Spleen (tissue), 11 donors: ENCODE measurements at regions not wholly inside any gene's neighbourhood (a gene's known extent, or its start where the extent isn't known, plus 50 kb on each side); places are given as distances from the start of the nearest gene placed in this dataset.

ENCODE experiments used
- DNase-seq: peaks from one replicate; pipeline ENCODE4 v3.0.0-alpha.2; 2020
- H3K27ac ChIP-seq, 8 donors: fragments of 200-600 bp; sonication (generic) in 7 of 8; 1 replicate in 4 of 8; 2 replicates in 4 of 8; pipeline versions ENCODE4 v1.5.0 to v1.8.0; 2016 to 2021; ENCODE audit warnings: inconsistent platforms in 4 of 8, mild to moderate bottlenecking in 4 of 8, moderate library complexity in 1 of 8
- H3K27me3 ChIP-seq, 7 donors: fragments of 200-600 bp; sonication (generic) in 6 of 7; replicated peaks in 1 of 7; 1 replicate in 4 of 7; 2 replicates in 3 of 7; pipeline versions ENCODE4 v1.5.0 to v1.8.0; 2016 to 2021; ENCODE audit warnings: inconsistent platforms in 3 of 7, mild to moderate bottlenecking in 1 of 7
- H3K36me3 ChIP-seq, 6 donors: fragments of 200-600 bp; sonication (generic) in 5 of 6; 1 replicate in 4 of 6; 2 replicates in 2 of 6; pipeline versions ENCODE4 v1.5.0 to v1.8.0; 2016 to 2021; ENCODE audit warnings: inconsistent platforms in 2 of 6
- H3K4me1 ChIP-seq, 6 donors: fragments of 200-600 bp; sonication (generic) in 5 of 6; 1 replicate in 3 of 6; 2 replicates in 3 of 6; pipeline versions ENCODE4 v1.5.0 to v1.8.0; 2016 to 2021; ENCODE audit warnings: inconsistent platforms in 3 of 6
- H3K4me3 ChIP-seq, 8 donors: fragments of 200-600 bp; sonication (generic) in 7 of 8; 1 replicate in 4 of 8; 2 replicates in 4 of 8; pipeline versions ENCODE4 v1.5.0 to v1.8.0; 2016 to 2021; ENCODE audit warnings: inconsistent platforms in 4 of 8, mild to moderate bottlenecking in 4 of 8, moderate library complexity in 2 of 8
- H3K9me3 ChIP-seq, 8 donors: fragments of 200-600 bp; sonication (generic) in 7 of 8; 1 replicate in 4 of 8; 2 replicates in 4 of 8; pipeline versions ENCODE4 v1.5.0 to v1.8.0; 2016 to 2021; ENCODE audit warnings: inconsistent platforms in 4 of 8
- POLR2A ChIP-seq, 3 donors: fragments of 450-650 bp; IDR thresholded peaks; one replicate each; pipeline ENCODE4 v1.5.1; 2017; ENCODE audit warnings: antibody characterized with exemption in 3 of 3, mild to moderate bottlenecking in 1 of 3
- POLR2AphosphoS5 ChIP-seq, 3 donors: sonication (generic); formaldehyde crosslinking; IDR thresholded peaks; one replicate each; pipeline ENCODE4 v1.5.1; 2017; ENCODE audit warnings: antibody characterized with exemption in 3 of 3
- WGBS, 5 donors: extraction: QIAGEN DNeasy Blood & Tissue Kit in 3 of 5; methylation state at CpG; one replicate each; pipeline versions ENCODE4 v1.1.5 to v1.1.7; 2013 to 2018; 5-methylcytosine and 5-hydroxymethylcytosine counted together
- intact Hi-C: fragments of 100-400 bp; cut with DNase I; formaldehyde crosslinking; loops from one replicate; pipeline ENCODE4 v1.15.0; 2023; ENCODE audit warnings: low total_unique reads
- TF ChIP-seq, protein P1 (sequence below), 11 experiments: fragments of 200-600 bp in 7 of 11; fragments of 450-650 bp in 4 of 11; sonication (generic) in 4 of 11; IDR thresholded peaks in 8 of 11; conservative IDR thresholded peaks in 3 of 11; 1 replicate in 7 of 11; 2 replicates in 4 of 11; pipeline versions ENCODE4 v1.4.0 to v1.8.0; 2016 to 2021; ENCODE audit warnings: antibody characterized with exemption in 11 of 11, inconsistent platforms in 4 of 11, mild to moderate bottlenecking in 1 of 11
- donor health status: healthy with polysubstance abuse.
- donor health status: DM: no; HTN: no; CAD: no; lungs with moderate emphysema.
- donor health status: DM: no; HTN: no; CAD: no.
- donor health status: Bipolar disorder and iron deficiency.
- donor health status: healthy.
- donor health status: DM: no; HTN: no; CAD: no.
- donor health status: DM: yes; HTN: yes; CAD: no.

DNA sequence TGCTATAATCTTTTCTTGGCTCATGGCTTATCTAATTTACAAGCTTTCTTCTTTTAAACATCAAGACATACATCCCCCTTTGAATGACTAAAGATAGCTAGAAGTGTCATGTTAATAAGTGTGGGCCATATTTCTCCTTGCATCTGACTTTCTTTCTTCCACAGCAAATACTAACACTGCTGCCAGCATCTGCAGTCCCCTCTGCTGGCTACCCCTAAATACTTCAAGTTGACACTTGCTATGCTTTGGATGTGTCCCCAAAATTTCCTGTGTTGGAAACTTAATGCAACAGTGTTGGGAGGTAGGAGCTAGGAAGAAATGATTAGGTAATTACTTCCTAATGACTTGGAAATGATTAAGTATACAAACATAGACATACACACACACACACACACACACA lies 459.0 kb upstream of the ST8SIA4 start:
- no peak for DNase-seq
- intact Hi-C loops = no loop called here
- Histone ChIP-seq H3K27me3 (no peaks in the 10 kb centered on the region), H3K9me3 (no peaks in the 10 kb centered on the region), H3K36me3 (no peaks in the 10 kb centered on the region), H3K27ac (no peak overlapping the region), H3K4me1 (no peaks in the 10 kb centered on the region), H3K4me3 (no peak overlapping the region)
- TF ChIP-seq POLR2AphosphoS5 (IDR thresholded peaks at IDR 0.05) (no peak), POLR2A (IDR thresholded peaks at IDR 0.05) (no peak)
- TF ChIP-seq, protein P1, sequence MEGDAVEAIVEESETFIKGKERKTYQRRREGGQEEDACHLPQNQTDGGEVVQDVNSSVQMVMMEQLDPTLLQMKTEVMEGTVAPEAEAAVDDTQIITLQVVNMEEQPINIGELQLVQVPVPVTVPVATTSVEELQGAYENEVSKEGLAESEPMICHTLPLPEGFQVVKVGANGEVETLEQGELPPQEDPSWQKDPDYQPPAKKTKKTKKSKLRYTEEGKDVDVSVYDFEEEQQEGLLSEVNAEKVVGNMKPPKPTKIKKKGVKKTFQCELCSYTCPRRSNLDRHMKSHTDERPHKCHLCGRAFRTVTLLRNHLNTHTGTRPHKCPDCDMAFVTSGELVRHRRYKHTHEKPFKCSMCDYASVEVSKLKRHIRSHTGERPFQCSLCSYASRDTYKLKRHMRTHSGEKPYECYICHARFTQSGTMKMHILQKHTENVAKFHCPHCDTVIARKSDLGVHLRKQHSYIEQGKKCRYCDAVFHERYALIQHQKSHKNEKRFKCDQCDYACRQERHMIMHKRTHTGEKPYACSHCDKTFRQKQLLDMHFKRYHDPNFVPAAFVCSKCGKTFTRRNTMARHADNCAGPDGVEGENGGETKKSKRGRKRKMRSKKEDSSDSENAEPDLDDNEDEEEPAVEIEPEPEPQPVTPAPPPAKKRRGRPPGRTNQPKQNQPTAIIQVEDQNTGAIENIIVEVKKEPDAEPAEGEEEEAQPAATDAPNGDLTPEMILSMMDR (IDR thresholded peaks at IDR 0.05 in 8 of 11, conservative IDR thresholded peaks at IDR 0.05 in 3 of 11) = no peak

GRCh38 chr5:101346906-101347305 lies 443.8 kb upstream of the ST8SIA4 start:
- intact Hi-C loops = no loop called here
- Histone ChIP-seq H3K27me3 (no peaks in the 10 kb centered on the region), H3K27ac (no peak overlapping the region), H3K9me3 (peaks cover 0 to 27% (median 10%) of the 10 kb centered on the region in 8 donors), H3K4me3 (no peak overlapping the region), H3K4me1 (no peaks in the 10 kb centered on the region), H3K36me3 (no peaks in the 10 kb centered on the region)
- WGBS, 5 donors = 69 to 89% (median 83%) methylated on average over 3 to 4 of the region's 4 CpGs
- no peak for TF ChIP-seq POLR2AphosphoS5 (IDR thresholded peaks at IDR 0.05)
- no peak for TF ChIP-seq POLR2A (IDR thresholded peaks at IDR 0.05)
- TF ChIP-seq, protein P1 (IDR thresholded peaks at IDR 0.05 in 8 of 11, conservative IDR thresholded peaks at IDR 0.05 in 3 of 11) = no peak
- no peak for DNase-seq

DNA sequence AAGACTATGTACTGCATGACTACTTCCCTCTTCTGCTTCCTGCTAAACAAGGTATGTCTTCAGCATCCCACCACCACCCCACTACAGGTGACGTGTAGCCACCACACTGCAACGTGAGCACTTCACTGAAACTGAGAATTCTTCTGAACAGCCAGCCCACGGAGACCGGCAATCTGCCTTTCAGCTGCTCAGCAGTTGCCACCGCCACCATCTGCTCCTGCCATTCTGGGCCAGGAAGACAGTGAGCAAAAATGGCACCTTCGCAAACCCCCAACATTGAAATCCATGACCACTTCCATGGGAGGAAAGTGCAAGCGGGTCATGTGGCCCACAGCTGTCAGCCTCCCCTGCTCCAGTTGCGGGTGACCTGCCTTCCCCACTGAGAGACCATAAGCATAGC lies 443.4 kb upstream of the ST8SIA4 start:
- Histone ChIP-seq H3K36me3 (no peaks in the 10 kb centered on the region), H3K9me3 (peaks cover 0 to 27% (median 10%) of the 10 kb centered on the region in 8 donors), H3K27ac (no peak overlapping the region), H3K4me1 (no peaks in the 10 kb centered on the region), H3K27me3 (no peaks in the 10 kb centered on the region), H3K4me3 (no peak overlapping the region)
- TF ChIP-seq, protein P1 (IDR thresholded peaks at IDR 0.05 in 8 of 11, conservative IDR thresholded peaks at IDR 0.05 in 3 of 11) = no peak
- TF ChIP-seq POLR2A (IDR thresholded peaks at IDR 0.05) (no peak), POLR2AphosphoS5 (IDR thresholded peaks at IDR 0.05) (no peak)
- WGBS, 5 donors = 89 to 98% (median 93%) methylated on average over 8 of the region's 8 CpGs
- DNase-seq = peak; percentile 54
- intact Hi-C loops = no loop called here

DNA sequence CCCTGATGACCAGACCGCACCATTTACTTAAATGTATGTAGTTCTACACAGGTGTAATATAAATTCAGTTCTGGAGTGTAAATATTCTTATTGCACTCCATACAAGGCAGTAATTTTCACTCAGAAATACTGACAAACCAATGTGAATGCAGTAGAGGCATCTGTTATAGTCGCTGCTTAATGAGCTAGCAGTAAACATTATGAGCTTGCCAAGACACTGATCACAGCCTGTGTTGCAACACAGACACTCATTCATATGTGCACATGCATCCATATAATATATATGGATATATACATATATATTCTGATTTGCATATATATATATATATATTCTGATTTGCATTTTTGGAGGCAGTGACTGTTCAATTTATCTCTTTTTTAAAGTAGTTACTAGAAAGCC lies 435.1 kb upstream of the ST8SIA4 start:
- H3K4me1 ChIP-seq = no peaks in the 10 kb centered on the region

More for the DNA sequence above, 435.1 kb upstream of the ST8SIA4 start:
- no peaks in the 10 kb centered on the region for H3K9me3 ChIP-seq
- TF ChIP-seq POLR2AphosphoS5 (IDR thresholded peaks at IDR 0.05) (no peak), POLR2A (IDR thresholded peaks at IDR 0.05) (no peak)
- TF ChIP-seq, protein P1 (IDR thresholded peaks at IDR 0.05 in 8 of 11, conservative IDR thresholded peaks at IDR 0.05 in 3 of 11) = no peak
- intact Hi-C loops = no loop called here
- H3K27ac ChIP-seq = no peak overlapping the region
- H3K36me3 ChIP-seq = no peaks in the 10 kb centered on the region
- H3K27me3 ChIP-seq = no peaks in the 10 kb centered on the region
- no peak overlapping the region for H3K4me3 ChIP-seq
- DNase-seq = no peak
- WGBS, 5 donors = 78 to 89% (median 82%) methylated on average over 2 of the region's 2 CpGs
